ENCODE measurements at regions not wholly inside any gene's neighbourhood (a gene's known extent, or its start where the extent isn't known, plus 50 kb on each side); places are given as distances from the start of the nearest gene placed in this dataset.

- DNase-seq, result no peak
These were observed 153.8 kb downstream of the GNAI1 start for GRCh38 chr7:80288175-80289122.

GRCh38 chr7:80287400-80288174 lies 153.0 kb downstream of the GNAI1 start:
- DNase-seq, result no peak

GRCh38 chr7:80286611-80287010 lies 152.0 kb downstream of the GNAI1 start:
- no peak for DNase-seq

GRCh38 chr7:80284855-80285254 lies 150.2 kb downstream of the GNAI1 start:
- DNase-seq, result no peak

- DNase-seq, result no peak
These were observed 145.1 kb downstream of the GNAI1 start for GRCh38 chr7:80279760-80280159.

GRCh38 chr7:80278737-80279136 lies 144.1 kb downstream of the GNAI1 start:
- no peak for DNase-seq

- no peak for DNase-seq
These were observed 143.1 kb downstream of the GNAI1 start for GRCh38 chr7:80277434-80278427.

All from stimulated activated CD8-positive, alpha-beta memory T cell treated with anti-CD3 and anti-CD28 coated beads, Interleukin-4, amount 100 ng/mL, for 48 hours (primary cell).